ENCODE measurements at regions not wholly inside any gene's neighbourhood (a gene's known extent, or its start where the extent isn't known, plus 50 kb on each side); places are given as distances from the start of the nearest gene placed in this dataset.

- TF ChIP-seq CTCF (IDR thresholded peaks at IDR 0.05; ENCODE audit: extremely low read depth, insufficient read depth, missing control alignments) = no peak
- DNase-seq (ENCODE audit: low spot score) = no peak
- in situ Hi-C loops (cut with MboI; ENCODE audit: low pct_unique_long_range_greater_than_20kb, low sequenced_read_pairs, unreplicated experiment) = no loop called here
These were observed 141.5 kb downstream of the IRF8 start for GRCh38 chr16:86040496-86040895.

GRCh38 chr16:86041215-86041614 lies 142.3 kb downstream of the IRF8 start:
- DNase-seq (ENCODE audit: low spot score) = no peak
- TF ChIP-seq CTCF (IDR thresholded peaks at IDR 0.05; ENCODE audit: extremely low read depth, insufficient read depth, missing control alignments) = no peak
- in situ Hi-C loops (cut with MboI; ENCODE audit: low pct_unique_long_range_greater_than_20kb, low sequenced_read_pairs, unreplicated experiment) = no loop called here

DNA sequence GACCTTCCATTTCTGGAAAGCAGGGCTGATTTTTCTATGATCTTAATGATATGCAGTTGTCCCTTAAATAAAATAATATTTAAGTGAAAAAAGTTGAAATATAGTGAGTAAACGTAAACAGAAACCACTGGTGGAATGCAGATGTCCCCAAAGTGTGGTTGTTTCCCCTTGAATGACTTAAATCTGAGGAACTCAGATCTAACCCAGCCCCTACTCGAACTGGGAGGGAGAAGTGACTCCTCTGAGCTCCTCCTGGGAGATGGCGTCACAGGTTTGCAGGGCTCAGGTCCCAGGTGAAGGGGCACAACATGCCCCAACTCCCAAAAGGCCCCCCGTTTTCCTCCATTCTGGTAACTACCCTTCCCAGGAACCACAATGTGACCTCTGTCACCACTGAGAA lies 142.8 kb downstream of the IRF8 start:
- DNase-seq (ENCODE audit: low spot score) = no peak
- in situ Hi-C loops (cut with MboI; ENCODE audit: low pct_unique_long_range_greater_than_20kb, low sequenced_read_pairs, unreplicated experiment) = no loop called here
- TF ChIP-seq CTCF (IDR thresholded peaks at IDR 0.05; ENCODE audit: extremely low read depth, insufficient read depth, missing control alignments) = no peak

GRCh38 chr16:86042393-86042792 lies 143.4 kb downstream of the IRF8 start:
- in situ Hi-C loops (cut with MboI; ENCODE audit: low pct_unique_long_range_greater_than_20kb, low sequenced_read_pairs, unreplicated experiment) = no loop called here
- no peak for DNase-seq (ENCODE audit: low spot score)
- no peak for TF ChIP-seq CTCF (IDR thresholded peaks at IDR 0.05; ENCODE audit: extremely low read depth, insufficient read depth, missing control alignments)

GRCh38 chr16:86042996-86043725 lies 144.2 kb downstream of the IRF8 start:
- in situ Hi-C loops (cut with MboI; ENCODE audit: low pct_unique_long_range_greater_than_20kb, low sequenced_read_pairs, unreplicated experiment) = no loop called here
- DNase-seq (ENCODE audit: low spot score) = no peak
- TF ChIP-seq CTCF (IDR thresholded peaks at IDR 0.05; ENCODE audit: extremely low read depth, insufficient read depth, missing control alignments) = no peak

DNA sequence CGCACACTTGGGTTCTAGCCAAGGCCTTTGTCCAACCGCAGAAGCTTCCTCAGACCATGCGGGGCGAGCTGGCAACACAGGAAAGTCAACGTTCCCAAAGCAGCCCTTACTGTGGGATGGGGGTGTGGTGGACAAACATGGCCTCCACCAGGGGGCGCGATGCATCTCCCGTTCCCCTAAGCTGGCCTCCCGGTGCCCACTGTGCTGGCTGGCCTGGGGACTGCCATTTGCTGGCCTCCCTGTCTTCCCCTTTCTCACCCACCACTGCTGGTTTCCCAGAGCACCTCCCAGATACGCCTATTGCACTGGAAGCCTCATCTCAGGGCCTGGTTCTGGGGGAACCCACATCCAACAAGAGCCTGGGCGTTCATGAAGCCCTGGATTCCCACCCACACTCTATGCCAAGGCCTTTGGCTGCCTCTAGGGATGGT lies 145.3 kb downstream of the IRF8 start:
- peak; percentile 73 for DNase-seq (ENCODE audit: low spot score)
- in situ Hi-C loops (cut with MboI; ENCODE audit: low pct_unique_long_range_greater_than_20kb, low sequenced_read_pairs, unreplicated experiment) = no loop called here
- TF ChIP-seq CTCF (IDR thresholded peaks at IDR 0.05; ENCODE audit: extremely low read depth, insufficient read depth, missing control alignments) = peak; percentile 63

Measured in GM13977 (cell line).